WI38 (cell line): ENCODE measurements at regions not wholly inside any gene's neighbourhood (a gene's known extent, or its start where the extent isn't known, plus 50 kb on each side); places are given as distances from the start of the nearest gene placed in this dataset.

Experiments used
- H3K4me3 ChIP-seq: 2 replicates; pipeline ENCODE4 v1.5.1; 2011; ENCODE audit warnings: low read depth, mild to moderate bottlenecking, control low read depth, low read length
- TF ChIP-seq, protein P1 (sequence below): IDR thresholded peaks from 2 replicates; pipeline ENCODE4 v1.5.1; 2012; ENCODE audit warnings: low read depth, mild to moderate bottlenecking, control low read depth, low read length

DNA sequence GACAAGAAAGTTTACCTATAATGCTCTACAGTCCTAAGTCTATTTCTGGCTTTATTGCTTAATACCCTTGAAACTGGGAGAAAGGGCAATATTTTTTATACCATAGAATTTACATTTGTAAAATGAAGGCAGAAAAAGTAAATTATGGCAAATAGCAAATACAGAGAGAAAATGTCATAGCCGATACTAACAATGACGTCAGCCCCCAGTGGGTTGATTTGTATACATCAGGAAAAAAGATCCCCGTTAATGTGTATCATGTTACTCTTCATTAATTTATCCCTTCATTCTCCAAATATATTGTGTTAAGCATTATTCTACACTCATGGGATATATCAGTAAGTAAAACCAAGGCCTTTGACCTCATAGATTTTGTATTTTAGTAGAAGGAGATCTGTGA is 445.1 kb upstream of the SYT1 start:
- TF ChIP-seq, protein P1, sequence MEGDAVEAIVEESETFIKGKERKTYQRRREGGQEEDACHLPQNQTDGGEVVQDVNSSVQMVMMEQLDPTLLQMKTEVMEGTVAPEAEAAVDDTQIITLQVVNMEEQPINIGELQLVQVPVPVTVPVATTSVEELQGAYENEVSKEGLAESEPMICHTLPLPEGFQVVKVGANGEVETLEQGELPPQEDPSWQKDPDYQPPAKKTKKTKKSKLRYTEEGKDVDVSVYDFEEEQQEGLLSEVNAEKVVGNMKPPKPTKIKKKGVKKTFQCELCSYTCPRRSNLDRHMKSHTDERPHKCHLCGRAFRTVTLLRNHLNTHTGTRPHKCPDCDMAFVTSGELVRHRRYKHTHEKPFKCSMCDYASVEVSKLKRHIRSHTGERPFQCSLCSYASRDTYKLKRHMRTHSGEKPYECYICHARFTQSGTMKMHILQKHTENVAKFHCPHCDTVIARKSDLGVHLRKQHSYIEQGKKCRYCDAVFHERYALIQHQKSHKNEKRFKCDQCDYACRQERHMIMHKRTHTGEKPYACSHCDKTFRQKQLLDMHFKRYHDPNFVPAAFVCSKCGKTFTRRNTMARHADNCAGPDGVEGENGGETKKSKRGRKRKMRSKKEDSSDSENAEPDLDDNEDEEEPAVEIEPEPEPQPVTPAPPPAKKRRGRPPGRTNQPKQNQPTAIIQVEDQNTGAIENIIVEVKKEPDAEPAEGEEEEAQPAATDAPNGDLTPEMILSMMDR = no peak
- H3K4me3 ChIP-seq = no peak overlapping the region

DNA sequence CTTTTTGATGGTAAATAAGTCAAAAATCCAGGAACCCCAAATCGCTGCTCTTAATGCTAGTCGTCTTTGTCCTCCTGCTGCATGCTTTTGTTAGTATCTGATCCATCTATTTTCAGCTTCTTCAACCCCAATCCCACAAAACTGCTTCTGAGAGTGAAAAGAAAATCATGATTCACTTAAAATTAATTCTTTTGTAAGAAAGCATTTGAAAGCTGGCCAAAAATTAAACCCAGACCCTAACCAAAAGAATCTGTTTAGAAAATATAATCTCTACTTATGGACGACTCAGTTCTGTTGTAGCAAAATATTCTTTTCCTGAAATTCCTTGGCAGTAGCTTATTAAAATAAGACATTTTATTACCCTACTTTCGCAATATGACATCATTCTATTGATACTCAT is 443.6 kb upstream of the SYT1 start:
- TF ChIP-seq, protein P1 = no peak
- no peak overlapping the region for H3K4me3 ChIP-seq

DNA sequence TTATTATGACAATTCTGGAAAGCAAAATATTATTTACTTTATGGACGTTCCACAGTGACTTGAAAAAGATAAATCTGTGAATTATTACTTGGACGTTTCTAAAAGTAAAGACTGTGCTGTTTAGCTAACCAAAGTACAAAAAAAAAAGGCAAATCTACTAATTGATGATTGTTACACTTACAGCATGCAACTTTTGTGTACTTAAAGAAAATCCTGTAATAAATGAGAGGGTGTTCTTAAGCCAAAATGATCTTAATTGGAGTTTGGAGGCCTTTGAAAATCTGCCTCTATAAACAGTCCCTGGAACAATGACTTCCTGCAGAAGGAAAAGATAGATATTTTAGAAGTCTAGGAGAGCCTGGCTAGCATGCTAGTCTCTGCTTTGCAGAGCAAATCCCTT is 434.0 kb upstream of the SYT1 start:
- no peak overlapping the region for H3K4me3 ChIP-seq
- TF ChIP-seq, protein P1 = no peak

DNA sequence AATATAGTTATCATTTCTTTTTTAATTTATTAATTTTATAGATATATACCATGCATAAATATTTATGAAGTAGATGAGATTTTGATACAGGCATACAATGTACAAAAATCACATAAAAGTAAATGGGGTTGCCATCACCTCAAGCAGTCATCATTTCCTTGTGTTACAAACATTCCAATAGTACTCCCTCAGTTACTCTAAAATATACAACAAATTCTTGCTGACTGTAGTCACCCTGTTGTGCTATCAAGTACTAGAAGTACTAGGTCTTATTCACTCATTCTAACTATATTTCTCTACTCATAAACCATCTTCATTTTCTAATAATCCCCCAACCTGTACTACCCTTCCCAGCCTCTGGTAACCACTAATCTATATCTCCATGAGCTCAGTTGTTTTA is 432.6 kb upstream of the SYT1 start:
- no peak overlapping the region for H3K4me3 ChIP-seq
- TF ChIP-seq, protein P1 = no peak

DNA sequence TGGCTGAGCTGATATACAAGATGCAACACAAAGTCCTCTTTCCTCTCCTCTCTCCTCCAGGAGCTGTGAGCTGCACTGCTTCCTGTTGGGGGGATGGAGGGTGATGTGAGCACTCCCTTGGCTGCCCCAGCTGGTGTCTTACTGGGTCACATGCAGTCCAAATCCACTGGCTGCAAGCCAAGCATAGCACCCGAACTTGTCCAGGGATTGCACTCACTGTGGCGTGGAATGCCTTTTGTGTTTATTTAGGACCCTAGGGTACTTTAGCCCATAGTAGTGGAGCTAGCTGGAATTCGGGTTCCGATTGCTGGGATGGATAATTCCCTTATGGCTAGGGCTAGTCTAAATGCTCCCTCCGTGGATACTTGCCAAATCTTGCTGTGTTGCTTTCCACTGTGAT is 424.9 kb upstream of the SYT1 start:
- H3K4me3 ChIP-seq = no peak overlapping the region
- TF ChIP-seq, protein P1 = no peak

DNA sequence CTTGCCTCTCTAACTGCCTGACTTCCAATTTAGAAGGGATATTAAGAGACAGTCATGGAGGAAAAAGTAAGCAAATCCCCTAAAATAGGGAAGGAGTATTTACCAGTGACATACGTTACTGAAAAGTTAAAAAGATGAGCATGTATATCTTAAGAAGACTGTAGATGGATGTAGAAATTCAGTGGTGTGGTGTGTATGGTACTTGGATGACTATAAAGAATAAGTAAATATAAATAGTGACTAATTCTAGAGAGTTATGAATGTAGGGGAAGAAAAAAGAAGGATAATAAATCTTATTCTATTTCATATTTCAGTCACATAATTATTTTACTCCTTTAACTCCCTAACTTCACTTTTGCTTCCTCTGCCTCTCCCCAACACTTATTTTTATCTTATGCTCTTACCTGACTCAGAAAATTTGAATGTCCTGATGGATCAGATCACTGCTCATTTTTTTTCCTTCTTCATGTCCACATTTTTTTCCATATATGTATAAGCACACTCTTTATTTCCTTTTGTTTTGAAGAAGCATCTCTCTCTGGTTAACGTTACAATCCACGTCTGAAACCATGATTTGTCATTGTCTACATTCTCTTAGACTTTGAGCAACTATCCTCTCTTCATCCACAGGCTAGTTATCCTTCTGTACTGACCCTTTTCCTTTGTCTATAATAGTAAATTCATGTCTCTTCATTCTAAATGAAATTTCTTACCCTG is 422.7 kb upstream of the SYT1 start:
- TF ChIP-seq, protein P1 = no peak
- H3K4me3 ChIP-seq = no peak overlapping the region

DNA sequence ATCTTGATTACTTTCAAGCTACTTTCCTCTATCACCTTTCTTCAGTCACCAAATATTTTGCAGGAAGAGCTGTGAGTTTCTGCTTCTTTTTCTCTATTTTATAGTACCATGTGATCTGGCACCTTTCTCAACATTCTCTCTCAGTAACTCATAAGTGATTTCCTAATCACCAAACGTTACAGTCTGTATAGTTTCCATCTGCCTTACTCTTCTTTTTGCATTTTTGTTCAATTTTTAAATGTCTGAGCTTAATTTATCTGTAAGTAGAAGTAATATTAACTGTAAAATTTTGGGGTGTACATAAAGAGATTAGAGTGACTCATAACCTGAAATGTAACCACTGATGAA is 422.1 kb upstream of the SYT1 start:
- H3K4me3 ChIP-seq = no peak overlapping the region

More for the DNA sequence above, 422.1 kb upstream of the SYT1 start:
- TF ChIP-seq, protein P1 = no peak
